Ishikawa (cell line): ENCODE measurements at regions not wholly inside any gene's neighbourhood (a gene's known extent, or its start where the extent isn't known, plus 50 kb on each side); places are given as distances from the start of the nearest gene placed in this dataset.

Experiments used
- CEBPB ChIP-seq: IDR thresholded peaks from 2 replicates; pipeline ENCODE4 v1.6.1; 2012
- EGR1 ChIP-seq: IDR thresholded peaks from 2 replicates; pipeline ENCODE4 v1.6.1; 2012
- EP300 ChIP-seq: IDR thresholded peaks from 2 replicates; pipeline ENCODE4 v1.6.1; 2012; ENCODE audit warnings: borderline replicate concordance
- MAX ChIP-seq: IDR thresholded peaks from 2 replicates; pipeline ENCODE4 v1.6.1; 2012
- NFIC ChIP-seq: IDR thresholded peaks from 2 replicates; pipeline ENCODE4 v1.6.1; 2012
- REST ChIP-seq: IDR thresholded peaks from 2 replicates; pipeline ENCODE4 v1.6.1; 2012; ENCODE audit warnings: low read depth, mild to moderate bottlenecking
- TAF1 ChIP-seq: IDR thresholded peaks from 2 replicates; pipeline ENCODE4 v1.6.1; 2012; ENCODE audit warnings: low read depth, mild to moderate bottlenecking
- TCF12 ChIP-seq: IDR thresholded peaks from 2 replicates; pipeline ENCODE4 v1.6.1; 2012; ENCODE audit warnings: low read depth
- ZBTB7A ChIP-seq: IDR thresholded peaks from 2 replicates; pipeline ENCODE4 v1.6.1; 2012; ENCODE audit warnings: low read depth

- no peak for TF ChIP-seq ZBTB7A
- no peak for TF ChIP-seq CEBPB
- TF ChIP-seq REST: no peak
- no peak for TF ChIP-seq TAF1
- no peak for TF ChIP-seq EGR1
- TF ChIP-seq MAX: no peak
- TF ChIP-seq TCF12: no peak
- TF ChIP-seq EP300: no peak
- TF ChIP-seq NFIC: no peak
Observed at GRCh38 chr2:209086761-209087160, 337.1 kb upstream of the MAP2 start.
